CD14-positive monocyte (primary cell): ENCODE measurements at regions not wholly inside any gene's neighbourhood (a gene's known extent, or its start where the extent isn't known, plus 50 kb on each side); places are given as distances from the start of the nearest gene placed in this dataset.

Source experiments
- DNase-seq, 3 donors: peaks; one replicate each; pipeline ENCODE4 v3.0.0-alpha.2; 2011 to 2022
- H2AFZ ChIP-seq: 2 replicates; pipeline ENCODE4 v1.6.0; 2012; ENCODE audit warnings: mild to moderate bottlenecking, low read depth, low read length, inconsistent platforms; ENCODE audit not compliant: insufficient read depth, poor library complexity, severe bottlenecking
- H3K27ac ChIP-seq, 2 donors: 1 replicate in 1 of 2; 2 replicates in 1 of 2; pipeline ENCODE4 v1.5.1; 2012 to 2013; ENCODE audit warnings: low read length in 2 of 2, control low read depth in 1 of 2, inconsistent platforms in 1 of 2, low read depth in 1 of 2, mild to moderate bottlenecking in 1 of 2
- H3K27me3 ChIP-seq, 2 donors: one replicate each; pipeline versions ENCODE4 v1.6.0 to v1.6.1; 2011 to 2013; ENCODE audit warnings: low read length in 2 of 2; ENCODE audit not compliant: control insufficient read depth in 2 of 2, insufficient read depth in 2 of 2
- H3K36me3 ChIP-seq, 2 donors: replicated peaks in 1 of 2; 1 replicate in 1 of 2; 2 replicates in 1 of 2; pipeline versions ENCODE4 v1.5.1 to v1.6.1; 2012 to 2013; ENCODE audit warnings: low read length in 2 of 2, control low read depth in 1 of 2, inconsistent platforms in 1 of 2, mild to moderate bottlenecking in 1 of 2; ENCODE audit not compliant: insufficient read depth in 2 of 2, control insufficient read depth in 1 of 2
- H3K4me1 ChIP-seq, 2 donors: 1 replicate in 1 of 2; 2 replicates in 1 of 2; pipeline versions ENCODE4 v1.5.1 to v1.6.1; 2012 to 2013; ENCODE audit warnings: low read length in 2 of 2, control low read depth in 1 of 2, inconsistent platforms in 1 of 2, mild to moderate bottlenecking in 1 of 2, moderate library complexity in 1 of 2; ENCODE audit not compliant: insufficient read depth in 2 of 2, control insufficient read depth in 1 of 2
- H3K4me2 ChIP-seq: replicated peaks from 2 replicates; pipeline ENCODE3; 2012; ENCODE audit warnings: low read length, moderate library complexity, mild to moderate bottlenecking; ENCODE audit not compliant: poor library complexity, severe bottlenecking; ENCODE audit errors: extremely low read depth
- H3K4me3 ChIP-seq, 3 experiments: fragments of 200-600 bp in 1 of 3; sonication (generic) in 1 of 3; replicated peaks in 1 of 3; 1 replicate in 2 of 3; 2 replicates in 1 of 3; pipeline ENCODE4 v1.5.1; 2011 to 2013; ENCODE audit warnings: low read length in 3 of 3, mild to moderate bottlenecking in 3 of 3, control low read depth in 2 of 3, low read depth in 2 of 3, inconsistent platforms in 1 of 3, moderate library complexity in 1 of 3
- H3K79me2 ChIP-seq: 2 replicates; pipeline ENCODE4 v1.6.0; 2012; ENCODE audit warnings: mild to moderate bottlenecking, control low read depth, inconsistent platforms, low read length, moderate library complexity; ENCODE audit not compliant: insufficient read depth
- H3K9ac ChIP-seq: 2 replicates; pipeline ENCODE4 v1.6.0; 2017; ENCODE audit warnings: low read length, mild to moderate bottlenecking; ENCODE audit not compliant: insufficient read depth, poor library complexity, severe bottlenecking
- H3K9me3 ChIP-seq, 2 donors: replicated peaks in 1 of 2; 1 replicate in 1 of 2; 2 replicates in 1 of 2; pipeline versions ENCODE4 v1.5.1 to v1.6.1; 2012 to 2013; ENCODE audit warnings: low read length in 2 of 2, control low read depth in 1 of 2; ENCODE audit not compliant: control insufficient read depth in 1 of 2, insufficient read depth in 1 of 2
- H4K20me1 ChIP-seq: 2 replicates; pipeline ENCODE4 v1.6.0; 2012; ENCODE audit warnings: mild to moderate bottlenecking, low read length, control low read depth, moderate library complexity; ENCODE audit not compliant: insufficient read depth
- H3K27ac Mint-ChIP-seq, 7 donors: one replicate each; pipeline ENCODE4 v1.8.0; 2020; ENCODE audit warnings: mild to moderate bottlenecking in 7 of 7, mixed read lengths in 7 of 7, moderate library complexity in 6 of 7, inconsistent platforms in 2 of 7
- H3K27me3 Mint-ChIP-seq, 3 donors: one replicate each; pipeline ENCODE4 v1.8.0; 2021 to 2022; ENCODE audit warnings: low read depth in 3 of 3, mild to moderate bottlenecking in 3 of 3, mixed read lengths in 3 of 3, moderate library complexity in 3 of 3, inconsistent platforms in 1 of 3
- H3K36me3 Mint-ChIP-seq, 2 donors: one replicate each; pipeline ENCODE4 v1.8.0; 2020; ENCODE audit warnings: mixed read lengths in 2 of 2, inconsistent platforms in 1 of 2, mild to moderate bottlenecking in 1 of 2
- H3K4me1 Mint-ChIP-seq: one replicate; pipeline ENCODE4 v1.8.0; 2020; ENCODE audit warnings: mild to moderate bottlenecking, mixed read lengths
- H3K4me3 Mint-ChIP-seq, 2 donors: one replicate each; pipeline ENCODE4 v1.8.0; 2020; ENCODE audit warnings: mild to moderate bottlenecking in 2 of 2, mixed read lengths in 2 of 2, moderate library complexity in 1 of 2
- H3K9me3 Mint-ChIP-seq, 7 donors: one replicate each; pipeline ENCODE4 v1.8.0; 2020 to 2022; ENCODE audit warnings: mixed read lengths in 7 of 7, mild to moderate bottlenecking in 6 of 7, moderate library complexity in 6 of 7, inconsistent platforms in 2 of 7
- CTCF ChIP-seq: fragments of 200-600 bp; IDR thresholded peaks from one replicate; pipeline ENCODE4 v1.8.0; 2022; ENCODE audit warnings: antibody characterized with exemption, mild to moderate bottlenecking
- WGBS: methylation state at CpG from one replicate; pipeline ENCODE4 v1.1.5; 2013; ENCODE audit warnings: missing lambda C conversion rate; ENCODE audit not compliant: insufficient coverage; 5-methylcytosine and 5-hydroxymethylcytosine counted together
- intact Hi-C, 2 donors: fragments of 100-400 bp; cut with micrococcal nuclease; formaldehyde crosslinking; loops; one replicate each; pipeline versions ENCODE4 v1.15.0 to v1.15.1; 2023

- H3K4me1 Mint-ChIP-seq = no peaks in the 10 kb centered on the region
- no peaks in the 10 kb centered on the region for H3K27me3 Mint-ChIP-seq
- Histone ChIP-seq H2AFZ (no peak overlapping the region), H3K79me2 (no peaks in the 10 kb centered on the region), H3K4me1 (no peaks in the 10 kb centered on the region), H4K20me1 (no peaks in the 10 kb centered on the region), H3K4me3 (no peak overlapping the region), H3K9ac (no peak overlapping the region), H3K27me3 (no peaks in the 10 kb centered on the region), H3K4me2 (no peak overlapping the region), H3K36me3 (no peaks in the 10 kb centered on the region), H3K9me3 (no peaks in the 10 kb centered on the region), H3K27ac (no peak overlapping the region)
- TF ChIP-seq CTCF = no peak
- H3K9me3 Mint-ChIP-seq = peaks cover 0 to 2% (median 0%) of the 10 kb centered on the region in 7 donors
- intact Hi-C loops = no loop called here
- DNase-seq = no peak
- WGBS = no CpG with 5 or more reads among the region's 1 CpG
- H3K27ac Mint-ChIP-seq = no peak overlapping the region
- H3K4me3 Mint-ChIP-seq = no peak overlapping the region
- no peaks in the 10 kb centered on the region for H3K36me3 Mint-ChIP-seq
Observed at GRCh38 chr1:195278644-195279043, 1329.6 kb downstream of the KCNT2 start.

- H3K36me3 Mint-ChIP-seq = no peaks in the 10 kb centered on the region
- no CpG with 5 or more reads among the region's 2 CpGs for WGBS
- Histone ChIP-seq H3K79me2 (no peaks in the 10 kb centered on the region), H3K9me3 (no peaks in the 10 kb centered on the region), H3K27ac (no peak overlapping the region), H3K4me2 (no peak overlapping the region), H4K20me1 (no peaks in the 10 kb centered on the region), H3K36me3 (no peaks in the 10 kb centered on the region), H3K9ac (no peak overlapping the region), H3K4me3 (no peak overlapping the region), H2AFZ (no peak overlapping the region), H3K4me1 (no peaks in the 10 kb centered on the region), H3K27me3 (no peaks in the 10 kb centered on the region)
- H3K27me3 Mint-ChIP-seq = no peaks in the 10 kb centered on the region
- no peak for TF ChIP-seq CTCF
- no peak overlapping the region for H3K4me3 Mint-ChIP-seq
- H3K9me3 Mint-ChIP-seq = peaks cover 0 to 2% (median 0%) of the 10 kb centered on the region in 7 donors
- no peak overlapping the region for H3K27ac Mint-ChIP-seq
- DNase-seq = no peak
- H3K4me1 Mint-ChIP-seq = no peaks in the 10 kb centered on the region
- intact Hi-C loops = no loop called here
Observed at GRCh38 chr1:195275710-195276109, 1332.5 kb downstream of the KCNT2 start.
